Lower lobe of right lung (tissue), 2 donors: ENCODE measurements at regions not wholly inside any gene's neighbourhood (a gene's known extent, or its start where the extent isn't known, plus 50 kb on each side); places are given as distances from the start of the nearest gene placed in this dataset.

Experiments used
- ATAC-seq, 2 donors: fragments of 200-7000 bp; cut with Tn5 transposase; one replicate each; pipeline ENCODE4 v1.9.1; 2020 to 2022; ENCODE audit warnings: mild to moderate bottlenecking in 2 of 2, moderate library complexity in 2 of 2
- DNase-seq: peaks from one replicate; pipeline ENCODE4 v3.0.0-alpha.2; 2020
- H3K27ac ChIP-seq: fragments of 200-600 bp; one replicate; pipeline ENCODE4 v1.8.0; 2022
- H3K27me3 ChIP-seq: fragments of 200-600 bp; one replicate; pipeline ENCODE4 v1.8.0; 2022; ENCODE audit warnings: low read depth
- H3K36me3 ChIP-seq: fragments of 200-600 bp; one replicate; pipeline ENCODE4 v1.8.0; 2022; ENCODE audit warnings: mild to moderate bottlenecking
- H3K4me1 ChIP-seq: fragments of 200-600 bp; one replicate; pipeline ENCODE4 v1.8.0; 2022
- H3K4me3 ChIP-seq: fragments of 200-600 bp; one replicate; pipeline ENCODE4 v1.8.0; 2022; ENCODE audit warnings: mild to moderate bottlenecking
- H3K9me3 ChIP-seq: fragments of 200-600 bp; one replicate; pipeline ENCODE4 v1.8.0; 2022
- CTCF ChIP-seq: fragments of 200-600 bp; IDR thresholded peaks from one replicate; pipeline ENCODE4 v1.8.0; 2022; ENCODE audit warnings: antibody characterized with exemption, mild to moderate bottlenecking
- intact Hi-C: fragments of 100-400 bp; cut with DNase I; formaldehyde crosslinking; loops from one replicate; pipeline ENCODE4 v1.11.0; 2022
- donor health status: DM: no; HTN: yes; CAD: no; lungs with severe emphysema.

- Histone ChIP-seq H3K9me3 (no peaks in the 10 kb centered on the region), H3K36me3 (no peaks in the 10 kb centered on the region), H3K4me1 (no peaks in the 10 kb centered on the region), H3K27ac (no peak overlapping the region), H3K4me3 (no peak overlapping the region), H3K27me3 (peaks cover 3% of the 10 kb centered on the region)
- DNase-seq: no peak
- intact Hi-C loops: no loop called here
- ATAC-seq: no peak
- no peak for TF ChIP-seq CTCF
These were observed 961.9 kb upstream of the TMEM132C start for GRCh38 chr12:127304751-127305725.

DNA sequence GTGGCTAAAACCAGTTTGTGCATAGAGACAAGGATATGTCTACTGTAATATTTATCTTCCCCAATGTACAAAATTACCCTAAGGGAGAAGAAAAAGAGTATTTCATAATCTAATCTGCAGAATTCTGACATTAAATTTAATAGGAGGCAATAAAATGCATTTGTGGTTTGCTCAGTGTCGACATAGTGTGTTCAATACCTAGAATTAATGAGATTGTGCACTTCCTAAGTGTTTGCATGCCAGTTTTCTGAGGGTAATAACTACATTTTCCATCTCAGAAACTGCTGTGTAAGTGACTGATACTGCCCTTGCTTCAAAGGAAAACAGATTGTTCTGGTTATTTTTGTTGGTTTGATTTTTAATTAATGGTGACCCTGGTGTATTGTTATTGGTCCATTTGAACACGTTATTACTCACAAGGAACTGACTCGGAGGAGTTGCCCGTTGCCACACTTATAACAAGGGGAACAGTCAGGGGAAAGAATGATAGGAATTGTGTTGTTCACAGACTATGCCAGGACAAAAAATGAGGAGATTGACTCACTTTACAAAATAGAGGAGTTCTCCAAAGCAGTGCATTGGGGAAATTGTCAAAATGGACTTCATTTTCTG, 960.3 kb upstream of the TMEM132C start:
- DNase-seq (no peak), ATAC-seq (no peak)
- intact Hi-C loops: no loop called here
- H3K27ac ChIP-seq: no peak overlapping the region
- no peak overlapping the region for H3K4me3 ChIP-seq
- H3K9me3 ChIP-seq: no peaks in the 10 kb centered on the region
- peaks cover 3% of the 10 kb centered on the region for H3K27me3 ChIP-seq
- no peak for TF ChIP-seq CTCF
- no peaks in the 10 kb centered on the region for H3K4me1 ChIP-seq
- H3K36me3 ChIP-seq: no peaks in the 10 kb centered on the region

DNA sequence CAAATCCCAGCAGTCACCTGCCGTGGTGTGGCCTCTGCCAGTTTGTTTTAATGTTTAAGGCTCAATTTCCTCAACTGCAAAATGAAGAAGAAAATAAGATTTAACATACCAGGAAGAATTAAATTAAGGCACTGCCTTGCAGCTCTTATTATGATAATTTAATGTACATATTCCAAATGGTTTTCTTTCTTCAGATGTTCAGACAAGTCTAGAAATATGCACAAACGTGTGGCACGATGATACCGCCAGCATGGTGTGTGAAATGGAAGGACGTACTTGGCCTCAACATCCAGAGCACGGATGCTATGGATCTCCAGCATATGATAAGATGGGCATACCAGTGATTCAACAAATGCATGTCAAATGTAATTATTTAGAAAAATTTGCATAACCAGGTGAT, 959.4 kb upstream of the TMEM132C start:
- intact Hi-C loops: no loop called here
- H3K27ac ChIP-seq: no peak overlapping the region
- H3K4me3 ChIP-seq: no peak overlapping the region
- H3K9me3 ChIP-seq: no peaks in the 10 kb centered on the region
- DNase-seq (no peak), ATAC-seq (no peak)
- H3K4me1 ChIP-seq: no peaks in the 10 kb centered on the region
- peaks cover 3% of the 10 kb centered on the region for H3K27me3 ChIP-seq
- no peak for TF ChIP-seq CTCF
- no peaks in the 10 kb centered on the region for H3K36me3 ChIP-seq

- intact Hi-C loops: no loop called here
- Histone ChIP-seq H3K36me3 (no peaks in the 10 kb centered on the region), H3K4me1 (no peaks in the 10 kb centered on the region), H3K9me3 (no peaks in the 10 kb centered on the region), H3K27me3 (peaks cover 3% of the 10 kb centered on the region), H3K27ac (no peak overlapping the region), H3K4me3 (no peak overlapping the region)
- no peak for DNase-seq
- no peak for ATAC-seq
- no peak for TF ChIP-seq CTCF
These were observed 958.8 kb upstream of the TMEM132C start for GRCh38 chr12:127308148-127308547.

- TF ChIP-seq CTCF: no peak
- Histone ChIP-seq H3K27ac (no peak overlapping the region), H3K9me3 (no peaks in the 10 kb centered on the region), H3K4me1 (no peaks in the 10 kb centered on the region), H3K36me3 (no peaks in the 10 kb centered on the region), H3K4me3 (no peak overlapping the region), H3K27me3 (peaks cover 3% of the 10 kb centered on the region)
- intact Hi-C loops: no loop called here
- DNase-seq (no peak), ATAC-seq (no peak)
These were observed 956.4 kb upstream of the TMEM132C start for GRCh38 chr12:127310548-127310947.
